ENCODE measurements at regions not wholly inside any gene's neighbourhood (a gene's known extent, or its start where the extent isn't known, plus 50 kb on each side); places are given as distances from the start of the nearest gene placed in this dataset.

DNA sequence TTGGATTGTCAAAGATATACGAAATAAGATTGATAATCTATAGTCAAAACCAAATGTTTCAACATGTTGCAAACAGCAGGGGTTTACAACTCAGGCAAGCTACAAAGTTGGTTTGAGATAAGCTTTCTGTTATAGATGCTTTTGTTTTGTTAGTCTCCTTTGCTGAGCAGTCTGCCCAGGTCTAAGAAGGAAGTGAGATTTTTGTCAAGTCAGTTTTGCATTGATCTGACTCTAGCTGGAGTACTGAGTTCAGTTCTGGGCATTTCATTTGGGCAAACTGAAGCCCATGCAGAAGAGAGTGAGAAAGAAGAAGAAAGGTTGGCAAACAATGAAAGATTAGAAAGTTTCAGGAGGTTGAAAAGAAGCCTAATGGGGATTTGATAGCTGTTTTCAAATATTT is 983.0 kb upstream of the SLC39A10 start:
- H2AFZ ChIP-seq (ENCODE audit: low read length), result no peak overlapping the region; the same call in 1 of the 2 replicates
- H2BK15ac ChIP-seq (ENCODE audit: low read length), result no peak overlapping the region
- H3K79me1 ChIP-seq (ENCODE audit: low read depth, low read length), result no peaks in the 10 kb centered on the region
- no peak overlapping the region for H3K9ac ChIP-seq (replicated peaks in 1 of 4; ENCODE audit: extremely low read depth in 1 of 4, low read depth in 3 of 4, low read length in 3 of 4)
- no peak overlapping the region for H2AK5ac ChIP-seq (ENCODE audit: low read depth, low read length)
- FAIRE-seq (no peak), DNase-seq (ENCODE audit: low read depth in 1 of 2, low spot score in 2 of 2) (no peak)
- no peaks in the 10 kb centered on the region for H3K79me2 ChIP-seq (ENCODE audit: control insufficient read depth in 1 of 2, insufficient read depth in 2 of 2, low read length in 2 of 2)
- H3K9me3 ChIP-seq (ENCODE audit: insufficient read depth in 2 of 2, low read depth in 1 of 2, low read length in 1 of 2), result no peaks in the 10 kb centered on the region
- no peak overlapping the region for H3K14ac ChIP-seq (ENCODE audit: insufficient read length)
- no peak overlapping the region for H3K4ac ChIP-seq (replicated peaks; ENCODE audit: insufficient read length, low read depth, low read length)
- no peak overlapping the region for H3K23ac ChIP-seq (ENCODE audit: insufficient read length)
- H2BK120ac ChIP-seq (replicated peaks; ENCODE audit: low read depth, low read length), result no peak overlapping the region
- no peak overlapping the region for H2BK5ac ChIP-seq (ENCODE audit: low read depth, low read length)
- H3K18ac ChIP-seq (ENCODE audit: extremely low read depth, low read length), result no peak overlapping the region
- no peak overlapping the region for H4K91ac ChIP-seq (replicated peaks; ENCODE audit: insufficient read length, low read length)
- H3K56ac ChIP-seq (replicated peaks; ENCODE audit: insufficient read length, low read depth, low read length), result no peak overlapping the region
- no peaks in the 10 kb centered on the region for H3K36me3 ChIP-seq (ENCODE audit: control insufficient read depth in 2 of 4, insufficient read depth in 4 of 4, low read length in 3 of 4)
- no peaks in the 10 kb centered on the region for H3K23me2 ChIP-seq (ENCODE audit: low read depth, low read length)
- no peak overlapping the region for H2BK20ac ChIP-seq (ENCODE audit: low read length)
- H4K20me1 ChIP-seq (replicated peaks in 1 of 2; ENCODE audit: control insufficient read depth in 1 of 2, insufficient read depth in 2 of 2, low read length in 2 of 2), result no peaks in the 10 kb centered on the region
- CTCF ChIA-PET (ENCODE audit: partially characterized antibody), result interaction anchor here (0.9 to 1.2 kb wide), 2 partner anchors 11 to 45 kb away, joined by 3 read pairs; no protein-coding TSS in a partner anchor
- no peak overlapping the region for H2BK12ac ChIP-seq (ENCODE audit: low read depth, low read length)
- H3K27me3 ChIP-seq (replicated peaks in 1 of 4; ENCODE audit: control insufficient read depth in 3 of 4, extremely low read depth in 1 of 4, insufficient read depth in 3 of 4, low read length in 3 of 4), result no peaks in the 10 kb centered on the region
- no peak overlapping the region for H3K4me3 ChIP-seq (ENCODE audit: extremely low read depth in 1 of 4, insufficient read depth in 2 of 4, low read depth in 3 of 4, low read length in 4 of 4)
- H3K4me2 ChIP-seq (ENCODE audit: insufficient read depth in 1 of 2, low read depth in 2 of 2, low read length in 2 of 2), result no peak overlapping the region
- H3K4me1 ChIP-seq (replicated peaks in 1 of 4; ENCODE audit: control insufficient read depth in 3 of 4, insufficient read depth in 4 of 4, low read length in 3 of 4), result no peaks in the 10 kb centered on the region
- WGBS, 2 experiments (ENCODE audit: extremely low coverage in 1 of 2, insufficient coverage in 1 of 2, insufficient read length in 1 of 2, insufficient replicate concordance in 2 of 2, low coverage in 1 of 2, low lambda C conversion rate in 2 of 2, missing lambda C conversion rate in 1 of 2), result 100% methylated on average over 1 of the region's 1 CpG; no CpG with 5 or more reads in 1 of the 2 experiments
- no peak overlapping the region for H4K8ac ChIP-seq (ENCODE audit: extremely low read depth, insufficient read depth, low read length)
- POLR2A ChIA-PET (ENCODE audit: partially characterized antibody), result no interaction called here
- no peak overlapping the region for H3K27ac ChIP-seq (ENCODE audit: low read depth, low read length)
- no peak overlapping the region for H4K5ac ChIP-seq (ENCODE audit: insufficient read length, low read depth, low read length)
- no peak for TF ChIP-seq SIX5 (IDR thresholded peaks at IDR 0.05; ENCODE audit: low read depth, low read length)
- TF ChIP-seq KDM4A (IDR thresholded peaks at IDR 0.05; ENCODE audit: low read depth, low read length, severe bottlenecking), result no peak
- TF ChIP-seq CBX8 (IDR thresholded peaks at IDR 0.05; ENCODE audit: borderline replicate concordance, low read depth, low read length), result no peak
- TF ChIP-seq RXRA (IDR thresholded peaks at IDR 0.05; ENCODE audit: insufficient read depth, low read depth, low read length), result no peak
- no peak for TF ChIP-seq ASH2L (IDR thresholded peaks at IDR 0.05; ENCODE audit: low read length)
- TF ChIP-seq BRCA1 (IDR thresholded peaks at IDR 0.05; ENCODE audit: low read depth, low read length), result no peak
- TF ChIP-seq, protein P1, sequence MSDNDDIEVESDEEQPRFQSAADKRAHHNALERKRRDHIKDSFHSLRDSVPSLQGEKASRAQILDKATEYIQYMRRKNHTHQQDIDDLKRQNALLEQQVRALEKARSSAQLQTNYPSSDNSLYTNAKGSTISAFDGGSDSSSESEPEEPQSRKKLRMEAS (IDR thresholded peaks at IDR 0.05), result no peak
- no peak for TF ChIP-seq RFX5 (IDR thresholded peaks at IDR 0.05; ENCODE audit: borderline replicate concordance, low read depth, low read length)
- TF ChIP-seq, protein P2, sequence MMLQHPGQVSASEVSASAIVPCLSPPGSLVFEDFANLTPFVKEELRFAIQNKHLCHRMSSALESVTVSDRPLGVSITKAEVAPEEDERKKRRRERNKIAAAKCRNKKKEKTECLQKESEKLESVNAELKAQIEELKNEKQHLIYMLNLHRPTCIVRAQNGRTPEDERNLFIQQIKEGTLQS (IDR thresholded peaks at IDR 0.05; ENCODE audit: insufficient read depth, low read depth, low read length), result no peak
- TF ChIP-seq TAF1 (IDR thresholded peaks at IDR 0.05; ENCODE audit: low read depth, low read length), result no peak
- no peak for TF ChIP-seq HDAC6 (IDR thresholded peaks at IDR 0.05; ENCODE audit: low read depth, low read length)
- no peak for TF ChIP-seq TCF12 (IDR thresholded peaks at IDR 0.05; ENCODE audit: low read depth, low read length)
- TF ChIP-seq MAFK (IDR thresholded peaks at IDR 0.05; ENCODE audit: low read depth, low read length), result no peak
